GM19438 (cell line): ENCODE measurements at regions not wholly inside any gene's neighbourhood (a gene's known extent, or its start where the extent isn't known, plus 50 kb on each side); places are given as distances from the start of the nearest gene placed in this dataset.

Experiments
- ATAC-seq: cut with Tn5 transposase; IDR thresholded peaks from one replicate; pipeline ENCODE4 v1.9.1; 2021; ENCODE audit warnings: low read depth; ENCODE audit not compliant: unreplicated experiment

- ATAC-seq: no peak
These were observed 200.5 kb upstream of the ANO3 start for GRCh38 chr11:26131406-26131805.

DNA sequence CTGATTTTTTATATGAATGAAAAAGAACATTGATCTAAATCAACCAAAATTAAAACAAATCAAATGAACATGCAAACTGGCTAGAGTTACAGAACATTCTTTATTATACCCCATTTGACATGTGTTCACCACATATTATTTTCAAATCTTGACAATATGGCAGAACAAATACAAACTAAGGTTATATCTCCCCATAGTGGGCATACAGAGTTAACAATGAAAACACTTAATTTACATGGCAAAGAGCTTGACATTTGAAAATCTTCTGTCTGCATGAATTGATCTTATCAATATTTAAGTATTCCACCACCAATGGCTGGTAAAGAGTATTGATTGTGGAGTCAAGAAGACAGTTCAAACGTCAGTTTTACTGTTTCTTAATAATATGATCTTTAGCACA, 197.9 kb upstream of the ANO3 start:
- ATAC-seq: no peak

- no peak for ATAC-seq
These were observed 197.2 kb upstream of the ANO3 start for GRCh38 chr11:26134481-26135355.

GRCh38 chr11:26137651-26138050, 194.3 kb upstream of the ANO3 start:
- no peak for ATAC-seq

- ATAC-seq: no peak
These were observed 189.0 kb upstream of the ANO3 start for GRCh38 chr11:26142891-26143290.

- no peak for ATAC-seq
These were observed 188.2 kb upstream of the ANO3 start for GRCh38 chr11:26143566-26144290.

DNA sequence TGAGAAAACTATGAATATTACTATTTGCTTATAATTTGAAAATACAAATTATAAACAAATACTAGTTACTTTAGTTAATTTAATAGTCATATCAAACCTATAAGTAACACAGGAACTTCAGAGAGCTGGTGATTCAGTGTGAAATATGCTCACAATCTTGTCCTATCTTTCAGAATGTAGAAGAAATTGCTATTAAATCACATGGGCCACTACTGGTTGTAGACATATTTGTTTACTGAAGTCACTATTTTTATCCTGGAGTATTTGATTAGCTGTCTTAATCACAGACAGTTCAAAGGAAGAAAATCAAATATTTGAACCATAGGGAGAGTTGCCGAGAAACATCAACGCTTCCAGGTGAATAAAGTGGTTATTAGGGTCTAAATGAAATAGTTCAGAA, 187.6 kb upstream of the ANO3 start:
- no peak for ATAC-seq

DNA sequence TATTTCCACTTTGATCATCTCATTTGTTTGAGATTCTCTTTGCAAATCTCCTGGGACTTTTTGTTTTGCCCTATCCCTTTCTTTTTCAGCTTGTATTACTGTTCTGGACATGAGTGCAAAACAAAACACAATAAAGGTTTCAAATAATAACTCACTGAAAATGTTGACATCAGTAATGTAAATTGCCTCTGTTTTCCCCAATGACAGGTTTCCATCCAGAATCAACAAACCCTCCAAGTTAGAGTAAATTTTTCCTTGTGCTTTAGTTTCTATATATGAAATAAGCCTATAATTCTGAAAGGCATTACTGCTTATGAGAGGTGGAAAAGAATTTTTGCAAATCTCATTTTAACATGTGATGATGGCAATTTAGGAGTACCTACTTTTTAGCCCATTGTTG, 187.0 kb upstream of the ANO3 start:
- ATAC-seq: no peak

DNA sequence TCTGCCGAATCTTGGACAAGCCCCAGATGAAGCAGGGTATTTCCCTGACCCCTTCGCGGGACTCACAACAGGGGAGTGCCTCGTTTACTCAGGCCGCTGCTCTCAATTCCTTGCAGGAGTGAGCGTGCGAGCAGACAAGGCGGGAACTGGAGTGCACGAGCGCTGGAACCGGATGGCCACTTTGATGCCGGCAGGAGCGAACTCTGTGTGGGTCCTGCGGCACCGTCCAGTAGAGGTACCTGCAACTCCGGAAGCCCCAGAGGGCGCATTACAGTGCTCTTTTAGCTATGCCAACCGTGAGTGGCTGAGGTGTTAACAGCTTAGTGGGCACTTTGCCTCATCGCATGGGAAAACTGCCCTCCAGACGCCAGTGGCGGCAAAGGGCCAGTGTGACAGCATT, 182.3 kb upstream of the ANO3 start:
- no peak for ATAC-seq

DNA sequence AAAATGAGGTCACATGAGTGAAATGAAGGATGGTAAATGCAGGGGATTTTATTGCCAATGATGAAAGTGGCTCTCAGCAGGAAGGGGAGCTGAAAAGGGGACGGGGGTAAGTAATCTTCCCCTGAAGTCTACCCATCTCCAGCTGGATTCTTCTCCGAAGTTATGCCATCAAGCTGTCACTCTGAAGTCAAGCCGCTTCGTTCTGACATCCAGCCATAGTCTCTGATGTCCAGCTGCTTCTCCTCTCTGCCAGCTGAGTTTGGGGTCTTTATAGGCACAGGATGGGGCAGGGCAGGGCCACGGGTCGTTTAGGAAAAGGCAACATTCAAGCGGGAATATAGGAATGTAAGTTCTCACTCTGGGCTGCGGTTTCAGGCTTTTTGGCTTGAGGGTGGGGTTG, 181.9 kb upstream of the ANO3 start:
- no peak for ATAC-seq

DNA sequence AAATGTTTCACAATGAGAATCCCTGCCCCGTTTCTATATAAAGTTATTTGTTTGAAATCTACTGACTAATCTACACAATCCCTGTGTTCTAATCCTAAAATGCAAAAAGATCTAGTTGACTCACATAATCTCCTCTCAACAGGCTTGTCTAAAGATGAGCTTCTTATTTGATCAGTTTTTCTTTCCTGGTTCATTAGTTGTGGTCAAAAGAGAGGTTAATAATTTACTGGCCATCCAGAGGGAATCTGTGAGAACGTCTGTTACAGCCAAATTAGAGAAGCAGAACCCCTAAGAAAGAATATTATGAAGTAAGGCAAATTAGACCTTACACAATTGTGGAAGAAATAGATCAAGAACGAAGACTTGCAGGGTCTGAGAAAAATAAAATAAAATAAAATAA, 173.7 kb upstream of the ANO3 start:
- no peak for ATAC-seq

- no peak for ATAC-seq
These were observed 169.6 kb upstream of the ANO3 start for GRCh38 chr11:26162291-26162690.

DNA sequence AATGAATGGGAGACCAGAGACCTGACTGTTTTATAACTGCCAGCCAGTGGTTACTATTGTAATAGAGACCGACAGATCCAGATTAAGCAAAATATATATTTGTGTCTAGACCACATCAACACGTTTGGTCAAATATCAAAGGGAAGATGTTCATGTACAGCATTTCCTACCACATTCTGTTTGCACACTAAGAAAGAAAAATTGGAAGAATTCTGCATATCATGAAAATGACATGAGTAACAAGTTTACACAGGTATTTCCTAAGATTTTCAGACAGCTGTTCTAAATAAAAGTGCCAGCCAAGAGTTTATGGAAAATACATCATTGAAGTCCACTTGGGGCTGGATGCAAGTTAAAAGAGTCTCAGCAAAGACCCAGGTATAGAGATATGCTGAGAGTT, 145.5 kb upstream of the ANO3 start:
- no peak for ATAC-seq

GRCh38 chr11:26187639-26188038, 144.3 kb upstream of the ANO3 start:
- no peak for ATAC-seq

DNA sequence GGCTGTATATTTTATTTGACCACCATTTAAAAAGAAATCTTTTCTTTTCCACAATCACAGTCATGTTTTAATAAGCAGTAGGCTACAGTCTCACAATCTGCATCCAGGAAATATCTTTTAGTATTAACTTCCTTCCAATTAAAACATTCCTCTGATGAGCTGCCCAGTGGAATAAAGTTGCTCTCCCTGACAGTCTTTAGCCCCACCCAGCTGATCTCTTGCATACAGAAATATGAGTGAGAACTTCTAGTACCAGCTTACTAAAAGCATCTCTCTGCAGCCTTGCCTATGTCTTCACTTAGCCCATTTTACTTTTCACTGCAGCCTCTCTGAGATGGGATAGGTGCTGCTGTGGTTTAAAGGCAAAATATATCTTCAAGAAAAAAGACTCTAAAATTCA, 143.4 kb upstream of the ANO3 start:
- ATAC-seq: no peak

GRCh38 chr11:26191193-26191592, 140.7 kb upstream of the ANO3 start:
- no peak for ATAC-seq

DNA sequence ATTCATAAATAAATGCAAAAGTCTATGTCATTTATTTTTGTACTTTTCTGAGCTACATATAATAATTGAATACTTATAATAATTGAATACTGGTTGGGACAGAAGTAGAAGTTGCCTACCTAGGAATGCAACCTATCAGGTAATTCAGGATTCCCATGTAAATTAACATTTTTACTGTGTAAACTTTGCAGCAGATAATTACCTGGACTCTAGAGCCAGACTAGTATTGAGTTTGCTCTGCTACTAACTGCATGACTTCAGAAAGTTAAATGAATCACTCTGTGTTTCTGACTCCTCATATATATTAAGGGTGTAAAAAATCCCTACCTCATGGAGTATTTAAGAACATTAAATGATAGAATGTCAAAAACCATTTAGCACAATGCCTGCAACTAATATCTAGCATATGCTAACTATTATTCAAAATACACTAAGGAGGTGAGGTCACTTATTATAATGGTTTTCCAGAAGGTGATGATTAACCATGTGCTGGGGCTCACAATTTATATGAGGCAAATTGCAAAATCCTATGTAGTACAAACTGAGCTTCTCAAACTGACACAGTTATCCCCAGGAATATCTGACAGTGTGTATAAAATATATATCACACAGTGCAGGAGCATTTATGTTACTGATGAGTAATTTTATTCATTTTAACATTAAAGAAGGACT, 138.1 kb upstream of the ANO3 start:
- no peak for ATAC-seq

- ATAC-seq: no peak
These were observed 137.0 kb upstream of the ANO3 start for GRCh38 chr11:26194881-26195280.

GRCh38 chr11:26198532-26199096, 133.3 kb upstream of the ANO3 start:
- ATAC-seq: no peak

DNA sequence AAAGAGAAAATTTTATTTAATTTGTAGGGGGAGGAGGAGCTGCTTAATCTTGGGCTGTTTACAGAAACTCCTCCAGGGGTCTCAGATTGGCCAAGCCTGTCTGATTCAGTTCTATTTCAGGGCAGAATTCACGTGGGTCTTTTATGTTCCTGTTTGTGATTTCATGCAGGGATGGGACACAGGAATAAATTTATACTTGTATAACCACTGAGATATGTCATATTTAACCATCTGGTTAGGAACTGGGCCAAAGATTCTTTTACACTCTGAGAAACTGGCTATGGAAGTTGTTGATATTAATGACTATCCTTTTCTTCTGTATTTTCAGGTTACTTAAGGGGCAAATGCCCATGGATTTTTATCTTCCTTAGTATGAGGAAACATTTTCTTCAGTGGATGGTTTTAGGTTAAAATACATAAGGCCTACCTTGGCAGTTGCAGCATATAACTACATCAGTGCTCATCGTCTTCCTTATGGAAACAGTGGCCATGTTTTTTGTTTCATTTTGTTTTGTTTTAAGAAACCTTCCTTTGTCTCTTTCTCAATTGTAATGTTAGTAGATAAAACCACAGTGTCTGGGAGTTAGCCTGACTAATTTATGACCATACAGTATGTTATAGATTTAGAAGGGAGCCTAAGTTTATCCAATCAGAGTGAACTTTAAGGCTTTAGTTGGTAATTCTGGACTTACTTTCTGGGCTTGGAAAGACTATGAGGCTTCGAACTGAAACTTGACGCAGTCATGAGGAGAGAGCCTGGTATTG, 132.4 kb upstream of the ANO3 start:
- ATAC-seq: no peak
